Tibial nerve (tissue), 3 donors: ENCODE measurements at regions not wholly inside any gene's neighbourhood (a gene's known extent, or its start where the extent isn't known, plus 50 kb on each side); places are given as distances from the start of the nearest gene placed in this dataset.

Experiments
- POLR2A ChIP-seq, 2 donors: fragments of 450-650 bp; IDR thresholded peaks; one replicate each; pipeline ENCODE4 v1.6.1; 2017; ENCODE audit warnings: antibody characterized with exemption in 2 of 2, mild to moderate bottlenecking in 2 of 2, moderate library complexity in 2 of 2
- TF ChIP-seq, protein P1 (sequence below), 5 experiments: fragments of 200-600 bp in 3 of 5; fragments of 450-650 bp in 2 of 5; sonication (generic) in 3 of 5; IDR thresholded peaks; one replicate each; pipeline ENCODE4 v1.5.1; 2016 to 2019; ENCODE audit warnings: antibody characterized with exemption in 5 of 5, mild to moderate bottlenecking in 3 of 5, moderate library complexity in 2 of 5

DNA sequence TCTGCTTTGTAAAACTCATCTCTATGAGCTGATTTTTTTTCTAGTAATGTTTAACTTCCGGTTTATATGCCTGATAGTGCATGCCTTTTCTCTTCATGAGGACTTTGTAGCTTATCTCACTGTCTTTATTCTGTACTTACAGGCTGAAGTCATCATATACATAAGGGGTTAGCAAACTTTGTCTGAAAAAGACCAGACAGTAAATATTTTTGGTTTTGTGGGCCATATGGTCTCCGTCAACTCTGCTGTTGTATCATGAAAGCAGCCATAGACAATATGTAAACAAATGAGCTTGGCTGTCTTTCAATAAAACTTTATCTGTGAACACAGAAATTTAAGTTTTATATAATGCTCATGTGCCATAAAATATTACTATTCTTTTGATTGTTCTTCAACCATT, 172.1 kb downstream of the GXYLT1 start:
- TF ChIP-seq, protein P1, sequence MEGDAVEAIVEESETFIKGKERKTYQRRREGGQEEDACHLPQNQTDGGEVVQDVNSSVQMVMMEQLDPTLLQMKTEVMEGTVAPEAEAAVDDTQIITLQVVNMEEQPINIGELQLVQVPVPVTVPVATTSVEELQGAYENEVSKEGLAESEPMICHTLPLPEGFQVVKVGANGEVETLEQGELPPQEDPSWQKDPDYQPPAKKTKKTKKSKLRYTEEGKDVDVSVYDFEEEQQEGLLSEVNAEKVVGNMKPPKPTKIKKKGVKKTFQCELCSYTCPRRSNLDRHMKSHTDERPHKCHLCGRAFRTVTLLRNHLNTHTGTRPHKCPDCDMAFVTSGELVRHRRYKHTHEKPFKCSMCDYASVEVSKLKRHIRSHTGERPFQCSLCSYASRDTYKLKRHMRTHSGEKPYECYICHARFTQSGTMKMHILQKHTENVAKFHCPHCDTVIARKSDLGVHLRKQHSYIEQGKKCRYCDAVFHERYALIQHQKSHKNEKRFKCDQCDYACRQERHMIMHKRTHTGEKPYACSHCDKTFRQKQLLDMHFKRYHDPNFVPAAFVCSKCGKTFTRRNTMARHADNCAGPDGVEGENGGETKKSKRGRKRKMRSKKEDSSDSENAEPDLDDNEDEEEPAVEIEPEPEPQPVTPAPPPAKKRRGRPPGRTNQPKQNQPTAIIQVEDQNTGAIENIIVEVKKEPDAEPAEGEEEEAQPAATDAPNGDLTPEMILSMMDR (IDR thresholded peaks at IDR 0.05) = no peak
- TF ChIP-seq POLR2A (IDR thresholded peaks at IDR 0.05) = no peak
